GM06990 (cell line): ENCODE measurements at regions not wholly inside any gene's neighbourhood (a gene's known extent, or its start where the extent isn't known, plus 50 kb on each side); places are given as distances from the start of the nearest gene placed in this dataset.

Experiments used
- DNase-seq: peaks from one replicate; pipeline ENCODE4 v3.0.0-alpha.2; 2011; ENCODE audit not compliant: insufficient read length; ENCODE audit errors: extremely low read depth
- H3K27me3 ChIP-seq: replicated peaks from 2 replicates; pipeline ENCODE4 v1.6.0; 2011; ENCODE audit warnings: low read length; ENCODE audit not compliant: control insufficient read depth, insufficient read depth
- H3K36me3 ChIP-seq: 2 replicates; pipeline ENCODE4 v1.5.1; 2011; ENCODE audit warnings: low read length; ENCODE audit not compliant: control insufficient read depth, insufficient read depth
- H3K4me3 ChIP-seq: replicated peaks from 2 replicates; pipeline ENCODE4 v1.5.1; 2011; ENCODE audit warnings: low read depth, mild to moderate bottlenecking, control low read depth, low read length
- CTCF ChIP-seq: IDR thresholded peaks from 2 replicates; pipeline ENCODE4 v1.5.1; 2011; ENCODE audit warnings: low read length, control low read depth, mild to moderate bottlenecking, inconsistent platforms; ENCODE audit not compliant: insufficient read depth, poor library complexity, severe bottlenecking

- TF ChIP-seq CTCF, result no peak
- Histone ChIP-seq H3K27me3 (no peaks in the 10 kb centered on the region; the same call in 1 of the 2 replicates), H3K36me3 (no peaks in the 10 kb centered on the region), H3K4me3 (no peak overlapping the region)
- DNase-seq, result no peak
Observed at GRCh38 chr12:42677461-42677860, 87.9 kb upstream of the PRICKLE1 start.

- Histone ChIP-seq H3K27me3 (no peaks in the 10 kb centered on the region; the same call in 1 of the 2 replicates), H3K4me3 (no peak overlapping the region), H3K36me3 (no peaks in the 10 kb centered on the region)
- no peak for DNase-seq
- no peak for TF ChIP-seq CTCF
Observed at GRCh38 chr12:42673535-42673934, 84.0 kb upstream of the PRICKLE1 start.

GRCh38 chr12:42670719-42671118 lies 81.2 kb upstream of the PRICKLE1 start:
- Histone ChIP-seq H3K27me3 (no peaks in the 10 kb centered on the region), H3K4me3 (no peak overlapping the region), H3K36me3 (no peaks in the 10 kb centered on the region)
- DNase-seq, result no peak
- TF ChIP-seq CTCF, result no peak

- H3K36me3 ChIP-seq, result no peaks in the 10 kb centered on the region
- TF ChIP-seq CTCF, result no peak
- no peak overlapping the region for H3K4me3 ChIP-seq
- no peak for DNase-seq
- H3K27me3 ChIP-seq, result no peaks in the 10 kb centered on the region
Observed at GRCh38 chr12:42669553-42669952, 80.0 kb upstream of the PRICKLE1 start.

GRCh38 chr12:42666671-42667243 lies 77.2 kb upstream of the PRICKLE1 start:
- no peak for TF ChIP-seq CTCF
- H3K36me3 ChIP-seq, result no peaks in the 10 kb centered on the region
- no peak for DNase-seq

GRCh38 chr12:42663621-42664020 lies 74.1 kb upstream of the PRICKLE1 start:
- no peak for DNase-seq
- no peak for TF ChIP-seq CTCF
- no peak overlapping the region for H3K4me3 ChIP-seq
- H3K27me3 ChIP-seq, result no peaks in the 10 kb centered on the region
- H3K36me3 ChIP-seq, result no peaks in the 10 kb centered on the region

More at GRCh38 chr12:42666671-42667243, 77.2 kb upstream of the PRICKLE1 start:
- no peaks in the 10 kb centered on the region for H3K27me3 ChIP-seq
- no peak overlapping the region for H3K4me3 ChIP-seq
